Ovary (tissue), 7 donors: ENCODE measurements at regions not wholly inside any gene's neighbourhood (a gene's known extent, or its start where the extent isn't known, plus 50 kb on each side); places are given as distances from the start of the nearest gene placed in this dataset.

Experiments
- DNase-seq, 5 donors: peaks; one replicate each; pipeline ENCODE4 v3.0.0-alpha.2; 2019 to 2020
- H3K27ac ChIP-seq, 2 donors: fragments of 200-600 bp; one replicate each; pipeline versions ENCODE4 v1.5.1 to v1.8.0; 2019 to 2022
- H3K27me3 ChIP-seq: fragments of 200-600 bp; one replicate; pipeline ENCODE4 v1.8.0; 2022
- H3K36me3 ChIP-seq: fragments of 200-600 bp; sonication (generic); one replicate; pipeline ENCODE4 v1.5.1; 2019
- H3K4me1 ChIP-seq: one replicate; pipeline ENCODE4 v1.8.1; 2013; ENCODE audit warnings: mild to moderate bottlenecking, moderate library complexity; ENCODE audit not compliant: insufficient read depth
- H3K4me3 ChIP-seq: fragments of 200-600 bp; sonication (generic); one replicate; pipeline ENCODE4 v1.5.1; 2017
- H3K9me3 ChIP-seq, 2 donors: fragments of 200-600 bp in 1 of 2; sonication (generic) in 1 of 2; one replicate each; pipeline versions ENCODE4 v1.5.1 to v1.8.1; 2013 to 2019; ENCODE audit warnings: mild to moderate bottlenecking in 1 of 2, moderate library complexity in 1 of 2
- EP300 ChIP-seq: sonication (generic); formaldehyde crosslinking; IDR thresholded peaks from one replicate; pipeline ENCODE4 v1.6.1; 2017; ENCODE audit warnings: antibody characterized with exemption
- POLR2A ChIP-seq: fragments of 450-650 bp; IDR thresholded peaks from one replicate; pipeline ENCODE4 v1.6.1; 2017; ENCODE audit warnings: antibody characterized with exemption, mild to moderate bottlenecking, moderate library complexity
- WGBS, 3 donors: extraction: QIAGEN DNeasy Blood & Tissue Kit in 1 of 3; methylation state at CpG; one replicate each; pipeline versions ENCODE4 v1.1.5 to v1.1.7; 2013 to 2017; 5-methylcytosine and 5-hydroxymethylcytosine counted together
- intact Hi-C, 4 donors: fragments of 100-400 bp; cut with DNase I; formaldehyde crosslinking; loops; one replicate each; pipeline versions ENCODE4 v1.11.0 to v1.15.1; 2022 to 2023
- TF ChIP-seq, protein P1 (sequence below), 3 donors: fragments of 450-650 bp in 2 of 3; fragments of 200-600 bp in 1 of 3; IDR thresholded peaks; one replicate each; pipeline versions ENCODE4 v1.5.1 to v1.8.0; 2016 to 2022; ENCODE audit warnings: antibody characterized with exemption in 3 of 3, mild to moderate bottlenecking in 1 of 3
- donor health status: DM: no; HTN: no; CAD: no; lungs with moderate emphysema.
- donor health status: DM: no; HTN: no; CAD: no.
- donor health status: Bipolar disorder and iron deficiency.
- donor health status: DM: no; HTN: no; CAD: no.
- donor health status: DM: yes; HTN: yes; CAD: no.

DNA sequence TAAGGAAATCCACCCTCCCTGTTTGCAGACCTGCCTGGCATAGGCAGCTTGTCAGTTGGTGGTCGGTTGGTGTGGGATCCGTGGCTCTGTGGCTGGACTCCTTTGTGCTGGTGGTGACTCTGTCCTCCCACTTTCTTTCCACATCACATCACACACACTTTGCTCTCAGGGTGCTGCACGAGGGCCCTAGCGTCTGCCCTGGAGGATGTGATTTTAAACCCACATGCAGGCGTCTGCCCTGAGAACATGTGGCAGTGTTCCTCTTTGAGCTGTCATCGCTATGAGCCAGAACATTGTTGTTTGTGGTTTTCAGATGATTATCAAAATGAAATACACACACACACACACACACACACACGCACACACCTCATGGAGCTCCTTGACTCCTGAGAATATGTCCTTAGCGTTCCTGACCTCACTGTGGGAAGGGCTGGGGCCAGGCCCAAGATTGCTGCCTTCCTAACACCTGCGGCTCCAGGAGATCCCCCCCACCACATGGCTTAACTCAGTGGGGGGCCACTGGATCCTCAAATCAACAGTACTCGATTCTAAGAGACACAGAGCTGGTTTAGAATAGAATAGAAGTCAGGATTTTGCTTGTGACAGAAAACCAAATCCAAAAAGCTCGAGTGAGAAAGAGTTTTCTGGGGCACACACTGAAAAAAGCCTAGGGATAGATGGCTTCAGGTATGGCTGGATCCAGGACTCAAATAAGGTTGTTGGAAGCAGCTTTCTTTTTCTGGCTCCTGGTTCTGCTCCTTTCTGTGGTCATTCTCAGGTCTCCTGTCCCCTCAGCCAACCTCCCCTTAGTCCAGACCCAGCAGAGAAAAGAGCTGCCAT is 54.8 kb downstream of the RTP5 start:
- H3K27me3 ChIP-seq: no peaks in the 10 kb centered on the region
- no peaks in the 10 kb centered on the region for H3K9me3 ChIP-seq
- no peak overlapping the region for H3K27ac ChIP-seq
- no peaks in the 10 kb centered on the region for H3K36me3 ChIP-seq
- 89 to 94% (median 92%) methylated on average over 11 of the region's 11 CpGs for WGBS, 3 donors
- TF ChIP-seq EP300: no peak
- TF ChIP-seq, protein P1, sequence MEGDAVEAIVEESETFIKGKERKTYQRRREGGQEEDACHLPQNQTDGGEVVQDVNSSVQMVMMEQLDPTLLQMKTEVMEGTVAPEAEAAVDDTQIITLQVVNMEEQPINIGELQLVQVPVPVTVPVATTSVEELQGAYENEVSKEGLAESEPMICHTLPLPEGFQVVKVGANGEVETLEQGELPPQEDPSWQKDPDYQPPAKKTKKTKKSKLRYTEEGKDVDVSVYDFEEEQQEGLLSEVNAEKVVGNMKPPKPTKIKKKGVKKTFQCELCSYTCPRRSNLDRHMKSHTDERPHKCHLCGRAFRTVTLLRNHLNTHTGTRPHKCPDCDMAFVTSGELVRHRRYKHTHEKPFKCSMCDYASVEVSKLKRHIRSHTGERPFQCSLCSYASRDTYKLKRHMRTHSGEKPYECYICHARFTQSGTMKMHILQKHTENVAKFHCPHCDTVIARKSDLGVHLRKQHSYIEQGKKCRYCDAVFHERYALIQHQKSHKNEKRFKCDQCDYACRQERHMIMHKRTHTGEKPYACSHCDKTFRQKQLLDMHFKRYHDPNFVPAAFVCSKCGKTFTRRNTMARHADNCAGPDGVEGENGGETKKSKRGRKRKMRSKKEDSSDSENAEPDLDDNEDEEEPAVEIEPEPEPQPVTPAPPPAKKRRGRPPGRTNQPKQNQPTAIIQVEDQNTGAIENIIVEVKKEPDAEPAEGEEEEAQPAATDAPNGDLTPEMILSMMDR (IDR thresholded peaks at IDR 0.05): no peak
- TF ChIP-seq POLR2A: no peak
- H3K4me3 ChIP-seq: no peak overlapping the region
- peaks cover 5% of the 10 kb centered on the region for H3K4me1 ChIP-seq
- no peak for DNase-seq
- intact Hi-C loops: no loop called here

DNA sequence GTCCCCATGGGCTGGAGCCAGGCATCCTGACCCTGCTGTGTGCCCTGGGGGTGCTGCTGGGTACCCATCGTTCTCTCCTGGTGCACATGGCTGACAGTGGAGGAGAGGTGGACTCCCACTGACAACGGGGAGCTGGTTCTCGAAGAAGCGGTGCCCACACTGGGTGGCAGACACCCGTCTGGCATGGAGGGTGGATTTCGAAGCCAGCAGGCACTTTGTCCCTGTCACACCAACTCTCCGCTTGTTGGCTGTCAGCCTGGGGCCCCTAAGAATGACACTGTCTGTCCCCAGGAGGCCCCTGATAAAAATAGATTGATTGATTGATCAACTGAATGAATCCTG is 55.4 kb downstream of the RTP5 start:
- H3K4me3 ChIP-seq: no peak overlapping the region
- no peak for TF ChIP-seq EP300
- TF ChIP-seq, protein P1 (IDR thresholded peaks at IDR 0.05): no peak
- no peak for TF ChIP-seq POLR2A
- H3K4me1 ChIP-seq: peaks cover 5% of the 10 kb centered on the region
- 94 to 96% (median 95%) methylated on average over 7 of the region's 7 CpGs for WGBS, 3 donors
- H3K36me3 ChIP-seq: no peaks in the 10 kb centered on the region
- no peaks in the 10 kb centered on the region for H3K9me3 ChIP-seq
- DNase-seq: no peak
- no peaks in the 10 kb centered on the region for H3K27me3 ChIP-seq
- intact Hi-C loops: no loop called here
- no peak overlapping the region for H3K27ac ChIP-seq

DNA sequence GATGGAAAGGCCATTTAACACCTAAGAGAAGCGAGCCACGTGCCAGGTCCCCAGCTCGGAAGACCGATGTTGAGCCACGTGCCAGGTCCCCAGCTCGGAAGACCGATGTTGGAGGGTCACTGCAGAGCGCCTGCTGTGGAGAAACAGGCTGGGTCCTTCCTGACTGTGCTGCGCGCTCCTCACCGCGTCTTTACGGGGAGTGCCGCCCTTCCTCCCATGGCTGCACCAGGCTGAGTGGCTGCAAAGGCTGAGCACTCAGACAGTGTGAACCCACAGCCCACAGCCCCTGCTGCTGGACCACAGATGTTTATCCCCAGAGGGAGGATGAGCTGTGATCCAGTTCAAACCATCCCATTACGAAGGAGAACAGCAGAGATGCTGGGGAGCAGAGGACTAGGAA is 55.7 kb downstream of the RTP5 start:
- intact Hi-C loops: no loop called here
- Histone ChIP-seq H3K36me3 (no peaks in the 10 kb centered on the region), H3K27me3 (no peaks in the 10 kb centered on the region), H3K4me1 (peaks cover 5% of the 10 kb centered on the region), H3K4me3 (no peak overlapping the region), H3K27ac (no peak overlapping the region), H3K9me3 (no peaks in the 10 kb centered on the region)
- DNase-seq: no peak
- TF ChIP-seq, protein P1 (IDR thresholded peaks at IDR 0.05): no peak
- TF ChIP-seq EP300: no peak
- no peak for TF ChIP-seq POLR2A
- WGBS, 3 donors: 90 to 95% (median 91%) methylated on average over 15 of the region's 15 CpGs

DNA sequence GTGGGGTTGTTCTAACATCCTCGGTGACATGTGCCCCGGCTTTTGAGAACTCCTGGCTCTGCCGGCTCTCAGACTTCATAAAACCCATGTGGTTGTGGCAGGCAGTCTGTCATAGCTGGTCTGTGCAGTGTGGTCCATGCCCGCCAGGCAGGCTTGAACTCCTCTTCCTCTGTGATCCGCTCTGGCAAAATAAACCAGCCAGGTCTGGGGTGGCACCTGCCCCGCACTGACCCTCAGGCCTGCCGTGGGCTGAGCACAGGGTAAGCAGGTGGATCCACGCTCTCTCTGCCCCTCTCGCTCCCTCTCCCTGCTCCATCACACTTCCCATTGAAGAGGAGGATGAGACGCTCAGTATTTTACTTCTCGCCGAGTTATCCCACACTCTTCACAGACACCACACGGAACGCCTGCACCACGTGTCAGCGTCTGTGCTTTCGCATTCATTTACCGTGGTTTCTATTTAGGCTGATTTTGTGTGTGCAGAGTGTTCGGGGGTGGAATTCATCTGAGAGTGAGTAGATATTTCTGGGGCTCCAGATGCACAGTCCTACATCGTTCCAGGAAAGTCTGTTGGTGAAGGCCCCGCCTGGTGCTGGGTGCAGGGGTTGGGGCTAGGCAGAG is 56.4 kb downstream of the RTP5 start:
- no peak for DNase-seq
- H3K4me3 ChIP-seq: no peak overlapping the region
- intact Hi-C loops: no loop called here
- TF ChIP-seq, protein P1 (IDR thresholded peaks at IDR 0.05): no peak
- TF ChIP-seq EP300: no peak
- no peak for TF ChIP-seq POLR2A
- WGBS, 3 donors: 27 to 35% (median 31%) methylated on average over 21 of the region's 21 CpGs
- H3K4me1 ChIP-seq: peaks cover 5% of the 10 kb centered on the region
- no peaks in the 10 kb centered on the region for H3K9me3 ChIP-seq
- H3K27me3 ChIP-seq: no peaks in the 10 kb centered on the region
- H3K36me3 ChIP-seq: no peaks in the 10 kb centered on the region
- H3K27ac ChIP-seq: no peak overlapping the region
